Dedifferentiated amniotic fluid mesenchymal stem cell (primary cell): ENCODE measurements at regions not wholly inside any gene's neighbourhood (a gene's known extent, or its start where the extent isn't known, plus 50 kb on each side); places are given as distances from the start of the nearest gene placed in this dataset.
A peak's percentile ranks its signal among the peaks of the same experiment; 100 is the strongest.

Source experiments
- DNase-seq: peaks from one replicate; pipeline ENCODE4 v3.0.0-alpha.2; 2016; ENCODE audit errors: extremely low spot score

DNA sequence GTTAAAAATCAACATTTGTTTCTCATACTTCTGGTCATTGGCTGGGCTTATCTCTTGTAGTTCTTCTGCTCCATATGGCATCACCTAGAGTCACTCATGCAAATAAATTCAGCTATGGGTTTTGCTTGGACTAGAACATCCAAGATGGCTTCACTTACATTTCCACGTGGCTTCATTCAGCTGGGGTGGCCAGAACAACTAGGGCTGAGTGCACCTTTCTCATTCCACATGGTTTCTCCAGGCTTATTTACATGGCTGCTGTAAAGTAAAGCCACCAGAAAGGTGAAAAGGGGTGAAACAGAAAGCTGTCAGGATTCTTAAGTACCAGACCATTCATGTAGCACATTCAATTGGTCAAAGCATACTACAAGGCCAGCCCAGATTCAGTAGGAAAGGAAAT, 151.1 kb upstream of the BMP2 start:
- DNase-seq: no peak

- DNase-seq: no peak
Measured at GRCh38 chr20:6614836-6615235, 152.7 kb upstream of the BMP2 start.

GRCh38 chr20:6613280-6613861, 154.1 kb upstream of the BMP2 start:
- DNase-seq: no peak

DNA sequence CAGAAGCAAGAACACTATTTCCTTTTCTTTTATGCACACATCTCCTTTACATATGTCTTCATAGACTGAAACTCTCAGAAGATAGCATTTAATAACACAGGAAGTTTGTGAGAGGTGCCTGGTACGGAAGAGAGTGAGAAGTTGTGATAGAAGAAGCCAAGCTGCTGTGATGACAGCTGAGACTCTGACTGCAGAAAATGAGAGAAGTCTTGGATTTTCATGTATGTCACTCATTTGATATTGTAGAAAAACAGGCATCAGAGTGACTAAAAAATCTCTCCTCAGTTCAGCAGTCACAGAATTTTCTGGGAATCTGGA, 154.9 kb upstream of the BMP2 start:
- DNase-seq: no peak

DNA sequence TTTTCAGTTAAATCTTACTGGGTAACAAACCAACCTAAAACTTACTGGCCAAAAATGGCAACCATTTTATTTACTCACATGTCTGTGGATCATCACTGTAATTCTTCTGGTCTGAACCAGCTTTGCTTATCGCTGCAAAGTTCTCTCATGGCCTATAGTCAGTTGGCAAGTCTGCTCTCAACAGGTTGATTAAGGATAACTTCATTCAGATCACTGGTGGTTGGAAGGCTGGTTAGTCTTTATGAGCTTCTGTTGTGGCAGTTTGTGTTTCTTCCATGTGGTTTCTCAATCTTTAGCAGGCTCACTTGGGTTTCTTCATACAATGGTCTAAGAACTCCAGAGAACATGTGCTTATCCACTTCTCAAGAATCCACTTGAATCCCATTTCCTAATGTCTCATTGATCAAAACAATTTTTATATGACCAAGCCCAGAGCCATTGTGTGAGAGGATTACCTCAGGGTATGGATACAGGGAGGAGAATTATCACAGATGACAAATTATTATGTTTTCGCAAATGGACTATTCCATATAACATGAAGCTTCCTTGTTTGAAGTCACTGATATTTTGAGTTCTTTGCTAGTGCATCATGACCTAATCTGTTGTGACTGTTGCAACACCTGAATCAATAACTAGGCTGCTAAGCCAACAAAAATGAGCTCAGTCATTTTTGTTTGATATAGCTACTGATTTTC, 155.4 kb upstream of the BMP2 start:
- DNase-seq: no peak

DNA sequence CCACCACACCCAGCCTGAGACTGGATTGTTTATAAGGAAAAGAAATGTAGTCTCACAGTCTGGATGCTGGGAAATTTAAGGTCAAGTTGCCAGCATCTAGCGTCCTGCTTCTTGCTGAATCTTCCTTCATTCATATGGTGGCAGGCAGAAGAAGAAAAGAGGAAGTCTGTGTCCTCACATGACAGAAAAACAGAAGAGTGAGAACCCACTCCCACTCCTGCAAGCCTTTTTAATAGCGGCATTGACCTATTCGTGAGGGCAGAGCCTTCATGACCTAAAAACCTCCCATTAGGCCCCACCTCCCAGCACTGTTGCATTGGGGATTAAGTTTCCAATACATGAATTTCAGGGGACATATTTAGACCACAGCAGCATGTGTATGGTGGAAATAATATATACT, 160.8 kb upstream of the BMP2 start:
- DNase-seq: no peak

GRCh38 chr20:6605055-6605935, 162.2 kb upstream of the BMP2 start:
- no peak for DNase-seq

DNA sequence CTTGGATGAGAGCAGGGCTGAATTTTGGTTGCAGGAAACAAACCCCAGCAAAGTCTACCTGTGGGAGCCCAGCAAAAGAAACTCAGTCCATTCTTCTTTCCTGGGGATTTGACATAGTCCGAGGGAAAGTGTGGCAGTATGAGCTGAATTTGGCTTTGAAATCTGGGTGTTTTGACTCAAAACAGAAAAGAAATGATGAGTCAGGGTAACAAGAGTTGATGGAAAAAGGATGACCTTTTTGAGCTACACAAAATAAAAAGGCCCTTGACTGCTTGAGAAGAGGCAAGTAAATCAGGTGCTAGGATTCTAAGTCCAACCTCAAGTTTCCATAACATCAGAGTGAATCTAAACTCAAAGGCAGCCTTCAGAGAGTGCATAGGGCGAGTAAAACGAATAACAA, 163.3 kb upstream of the BMP2 start:
- DNase-seq: no peak

GRCh38 chr20:6599876-6600735, 167.4 kb upstream of the BMP2 start:
- DNase-seq: no peak

GRCh38 chr20:6595704-6596103, 171.8 kb upstream of the BMP2 start:
- DNase-seq: no peak

DNA sequence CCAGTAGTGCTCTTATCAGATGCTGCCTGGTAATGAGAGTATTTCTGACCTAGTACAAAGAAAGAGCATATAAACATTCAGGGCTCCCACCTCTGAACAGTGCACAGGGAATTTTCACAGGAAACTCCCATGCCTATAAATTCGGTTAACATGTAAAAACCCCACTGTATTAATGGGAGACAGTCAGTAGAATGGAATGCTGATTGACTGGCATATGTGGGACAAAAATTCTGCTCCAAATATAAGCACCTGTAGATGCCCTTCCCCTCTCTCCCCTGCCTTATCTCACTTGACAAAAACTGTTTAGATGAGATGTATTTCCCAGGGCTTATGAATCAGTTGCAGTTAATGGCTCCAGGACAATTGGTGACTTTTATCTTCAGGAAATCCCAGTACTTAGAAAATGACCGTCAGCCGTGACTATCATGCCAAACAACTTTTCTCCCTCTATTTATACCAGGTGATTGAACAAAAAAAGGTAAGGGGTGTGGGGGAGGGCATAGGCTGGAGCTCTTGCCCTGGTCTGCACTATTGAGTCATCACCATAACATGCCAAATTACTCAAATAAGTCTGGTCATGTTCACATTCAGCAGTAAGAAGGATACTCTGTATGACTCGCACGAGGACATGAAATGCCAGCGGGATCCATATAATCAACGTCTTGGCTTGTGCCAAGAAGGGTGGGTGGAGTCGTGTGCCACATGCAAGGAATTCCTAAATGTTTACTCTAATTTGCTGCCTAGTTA, 176.4 kb upstream of the BMP2 start:
- peak; percentile 78 for DNase-seq

DNA sequence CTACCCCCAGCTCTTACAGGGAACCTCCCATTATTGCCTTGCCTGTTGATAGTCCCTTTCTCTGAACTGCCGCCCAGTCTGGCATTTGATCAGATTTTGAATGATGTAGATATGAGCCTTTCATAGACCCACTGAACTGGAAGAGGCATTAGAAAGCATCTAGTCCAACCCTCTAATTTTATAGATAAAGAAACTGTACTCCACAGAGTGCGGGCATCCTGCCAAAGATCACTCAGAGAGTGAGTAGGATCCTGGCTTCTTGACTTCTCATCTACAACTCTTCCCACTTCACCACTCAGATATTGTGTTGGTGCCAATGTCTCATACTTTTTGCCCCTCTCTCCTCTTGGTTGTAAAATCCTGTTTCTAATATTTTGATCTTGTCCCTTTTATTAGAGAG, 179.2 kb upstream of the BMP2 start:
- DNase-seq: no peak

GRCh38 chr20:6583134-6583738, 184.2 kb upstream of the BMP2 start:
- peak; percentile 50 for DNase-seq

- no peak for DNase-seq
Measured at GRCh38 chr20:6582449-6582848, 185.0 kb upstream of the BMP2 start.

DNA sequence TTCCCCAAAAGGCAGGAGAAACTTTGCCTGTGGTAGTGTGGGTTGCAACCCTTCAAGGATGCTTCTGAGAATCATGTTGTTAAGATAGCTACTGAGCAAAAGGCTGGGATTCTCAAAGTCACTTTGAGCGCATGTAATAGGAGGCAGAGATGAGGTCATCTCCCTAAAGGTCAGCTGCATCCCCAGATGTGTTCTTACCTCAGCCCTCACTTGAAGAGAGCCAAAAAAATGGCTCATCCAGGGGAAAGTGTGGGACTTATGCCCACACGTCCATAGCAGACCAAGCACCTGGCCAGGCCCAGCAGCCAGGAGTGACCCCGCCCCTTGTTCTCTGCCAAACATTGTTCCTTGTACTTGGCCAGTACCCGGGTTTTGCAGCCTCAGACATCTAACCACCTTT, 187.0 kb upstream of the BMP2 start:
- no peak for DNase-seq

DNA sequence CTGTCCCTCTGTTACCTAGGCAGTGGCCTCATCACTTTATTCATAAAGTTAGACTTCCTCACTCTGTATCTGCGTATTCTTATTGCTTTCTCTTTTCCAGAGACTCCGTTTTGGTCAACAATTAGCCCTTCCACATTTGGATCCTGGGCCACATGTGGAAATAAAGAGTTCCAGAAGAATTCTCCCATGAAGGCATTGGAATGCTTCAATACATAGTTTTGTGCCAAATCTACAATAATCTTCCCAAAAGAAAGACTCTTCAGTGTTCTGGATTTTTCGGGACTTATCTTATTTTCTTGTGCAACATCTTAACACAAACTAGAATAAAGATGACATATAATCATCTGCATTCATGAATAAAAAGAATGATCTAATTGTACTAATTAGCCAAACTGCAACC, 187.7 kb upstream of the BMP2 start:
- no peak for DNase-seq

DNA sequence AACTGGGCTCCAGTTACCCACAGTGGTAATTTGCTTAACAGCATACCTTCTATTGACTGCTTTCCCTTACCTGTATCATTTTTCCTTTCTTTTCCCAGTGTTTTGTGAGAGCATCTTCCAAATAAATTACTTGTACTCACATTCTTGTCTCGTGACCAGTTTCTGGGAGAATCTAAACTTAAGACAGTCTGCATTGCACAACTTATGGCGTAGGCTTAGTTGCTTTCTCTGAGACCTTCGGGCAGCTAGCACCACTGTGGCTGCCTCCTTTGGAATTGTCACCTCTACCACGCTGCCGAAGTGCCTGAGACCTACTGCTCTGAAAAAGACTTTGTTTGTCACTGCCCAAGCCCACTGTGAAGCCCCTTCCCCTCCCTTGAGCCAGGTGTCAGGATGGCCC, 188.1 kb upstream of the BMP2 start:
- DNase-seq: no peak

DNA sequence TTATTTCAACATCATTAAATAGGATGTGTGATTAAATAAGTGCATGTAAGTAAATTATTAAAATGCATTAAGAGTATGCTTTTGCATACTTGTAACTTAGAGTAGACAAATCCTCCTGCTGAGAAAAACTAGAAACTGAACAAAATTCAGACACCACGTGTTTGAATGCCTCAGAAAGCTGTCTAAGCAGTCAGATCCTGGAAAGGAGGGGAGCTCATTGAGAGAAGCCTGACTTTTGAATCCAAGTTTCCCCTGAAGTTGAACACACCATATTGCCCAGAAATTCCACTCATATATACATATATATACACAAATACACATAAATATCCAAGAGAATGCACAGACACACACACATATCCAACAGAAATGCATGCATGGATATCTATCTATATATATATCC, 190.0 kb upstream of the BMP2 start:
- DNase-seq: no peak

DNA sequence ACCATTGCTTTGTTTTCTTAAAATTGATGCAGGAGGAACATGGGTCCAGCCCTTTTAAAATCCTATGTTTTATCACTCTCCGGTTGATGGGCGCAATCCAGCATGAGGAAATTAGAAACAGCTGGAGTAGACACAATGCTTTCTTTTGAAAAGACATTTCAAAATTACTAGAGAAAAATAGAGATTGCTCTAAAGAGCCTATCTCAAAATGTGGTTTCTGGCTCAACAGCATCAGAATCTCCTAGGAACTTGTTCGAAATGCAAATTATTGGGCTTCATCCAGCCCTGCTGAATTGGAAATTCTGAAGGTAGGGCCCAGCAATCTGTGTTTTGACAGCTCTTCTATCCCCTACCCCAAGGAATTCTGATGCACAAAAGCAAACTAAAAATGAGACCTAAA, 190.8 kb upstream of the BMP2 start:
- peak; percentile 43 for DNase-seq

DNA sequence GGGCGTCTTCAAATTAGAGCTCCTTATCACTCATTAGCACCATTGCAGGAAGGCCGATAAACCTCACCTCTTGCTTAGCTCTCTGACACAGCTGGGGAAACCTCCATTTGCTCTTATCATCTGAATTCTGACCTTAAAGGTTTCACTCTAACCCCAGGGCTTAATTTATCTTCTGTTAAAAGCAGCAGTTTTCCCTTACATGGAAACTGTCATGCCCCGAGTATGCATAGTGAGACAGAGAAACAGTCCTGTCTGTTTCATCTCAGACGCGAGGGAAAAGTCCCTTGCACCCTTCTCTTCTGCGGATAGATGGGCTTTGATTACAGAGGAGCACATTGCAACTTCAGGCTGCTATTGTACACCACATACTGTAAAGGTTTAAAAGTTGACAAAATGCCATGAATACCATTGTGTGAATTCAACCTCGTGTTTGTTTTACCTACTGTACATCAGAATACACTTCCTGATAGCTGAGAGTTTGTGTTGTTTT, 191.5 kb upstream of the BMP2 start:
- no peak for DNase-seq

- DNase-seq: peak; percentile 67
Measured at GRCh38 chr20:6566821-6567220, 200.7 kb upstream of the BMP2 start.
